ENCODE measurements at regions not wholly inside any gene's neighbourhood (a gene's known extent, or its start where the extent isn't known, plus 50 kb on each side); places are given as distances from the start of the nearest gene placed in this dataset.

- Histone ChIP-seq H3K4me1 (no peaks in the 10 kb centered on the region), H3K4me3 (no peak overlapping the region), H3K27me3 (no peaks in the 10 kb centered on the region), H3K36me3 (no peaks in the 10 kb centered on the region), H3K27ac (no peak overlapping the region), H3K9me3 (no peaks in the 10 kb centered on the region)
- DNase-seq = no peak
- 52% methylated on average over 7 of the region's 10 CpGs for WGBS (ENCODE audit: insufficient coverage, low coverage, low lambda C conversion rate, missing lambda C conversion rate)
- intact Hi-C loops (cut with DNase I) = no loop called here
- no peak for ATAC-seq
- TF ChIP-seq POLR2A (IDR thresholded peaks at IDR 0.05) (no peak), CTCF (IDR thresholded peaks at IDR 0.05) (no peak)
These were observed 279.5 kb upstream of the RAB6C start for GRCh38 chr2:129699781-129700573.

GRCh38 chr2:129702416-129703176 lies 276.9 kb upstream of the RAB6C start:
- no peak for DNase-seq
- no peak overlapping the region for H3K4me3 ChIP-seq
- H3K4me1 ChIP-seq = no peaks in the 10 kb centered on the region
- intact Hi-C loops (cut with DNase I) = no loop called here
- H3K27me3 ChIP-seq = no peaks in the 10 kb centered on the region
- H3K27ac ChIP-seq = no peak overlapping the region
- no peak for ATAC-seq
- no peaks in the 10 kb centered on the region for H3K36me3 ChIP-seq
- WGBS (ENCODE audit: insufficient coverage, low coverage, low lambda C conversion rate, missing lambda C conversion rate) = 61% methylated on average over 4 of the region's 4 CpGs
- no peaks in the 10 kb centered on the region for H3K9me3 ChIP-seq
- TF ChIP-seq CTCF (IDR thresholded peaks at IDR 0.05) = no peak
- TF ChIP-seq POLR2A (IDR thresholded peaks at IDR 0.05) = no peak

GRCh38 chr2:129705085-129705484 lies 274.4 kb upstream of the RAB6C start:
- no peaks in the 10 kb centered on the region for H3K27me3 ChIP-seq
- TF ChIP-seq POLR2A (IDR thresholded peaks at IDR 0.05) (no peak), CTCF (IDR thresholded peaks at IDR 0.05) (no peak)
- H3K4me3 ChIP-seq = no peak overlapping the region
- H3K27ac ChIP-seq = no peak overlapping the region
- H3K4me1 ChIP-seq = no peaks in the 10 kb centered on the region
- no peaks in the 10 kb centered on the region for H3K36me3 ChIP-seq
- intact Hi-C loops (cut with DNase I) = no loop called here
- no peak for ATAC-seq
- 72% methylated on average over 5 of the region's 6 CpGs for WGBS (ENCODE audit: insufficient coverage, low coverage, low lambda C conversion rate, missing lambda C conversion rate)
- DNase-seq = no peak
- no peaks in the 10 kb centered on the region for H3K9me3 ChIP-seq

GRCh38 chr2:129707800-129708199 lies 271.7 kb upstream of the RAB6C start:
- no peaks in the 10 kb centered on the region for H3K36me3 ChIP-seq
- no peak for DNase-seq
- no peaks in the 10 kb centered on the region for H3K4me1 ChIP-seq
- H3K27ac ChIP-seq = no peak overlapping the region
- H3K4me3 ChIP-seq = no peak overlapping the region
- no peaks in the 10 kb centered on the region for H3K9me3 ChIP-seq
- H3K27me3 ChIP-seq = no peaks in the 10 kb centered on the region
- TF ChIP-seq POLR2A (IDR thresholded peaks at IDR 0.05) = no peak
- TF ChIP-seq CTCF (IDR thresholded peaks at IDR 0.05) = no peak
- ATAC-seq = no peak
- 17% methylated on average over 1 of the region's 4 CpGs for WGBS (ENCODE audit: insufficient coverage, low coverage, low lambda C conversion rate, missing lambda C conversion rate)
- intact Hi-C loops (cut with DNase I) = no loop called here

All from right lobe of liver (tissue), 6 donors.